ENCODE measurements at regions not wholly inside any gene's neighbourhood (a gene's known extent, or its start where the extent isn't known, plus 50 kb on each side); places are given as distances from the start of the nearest gene placed in this dataset.
"Not testable (repeated sequence)": the region's sequence is repeated elsewhere in the genome, so short reads cannot be mapped to it uniquely, and the experiment has no call there.

- DNase-seq (ENCODE audit: low spot score) = no peak
Observed at GRCh38 chr5:136740228-136740627, 374.9 kb upstream of the TRPC7 start.

- not testable (repeated sequence) for DNase-seq (ENCODE audit: low spot score)
Observed at GRCh38 chr5:136739271-136739670, 373.9 kb upstream of the TRPC7 start.

- DNase-seq (ENCODE audit: low spot score) = no peak
Observed at GRCh38 chr5:136738829-136739228, 373.5 kb upstream of the TRPC7 start.

- no peak for DNase-seq (ENCODE audit: low spot score)
Observed at GRCh38 chr5:136736021-136736420, 370.7 kb upstream of the TRPC7 start.

GRCh38 chr5:136735611-136736010 is 370.3 kb upstream of the TRPC7 start:
- not testable (repeated sequence) for DNase-seq (ENCODE audit: low spot score)

- no peak for DNase-seq (ENCODE audit: low spot score)
Observed at GRCh38 chr5:136734628-136735027, 369.3 kb upstream of the TRPC7 start.

- DNase-seq (ENCODE audit: low spot score) = no peak
Observed at GRCh38 chr5:136732751-136733150, 367.4 kb upstream of the TRPC7 start.

GRCh38 chr5:136731241-136731900 is 366.0 kb upstream of the TRPC7 start:
- DNase-seq (ENCODE audit: low spot score) = no peak

- DNase-seq (ENCODE audit: low spot score) = no peak
Observed at GRCh38 chr5:136730426-136730825, 365.1 kb upstream of the TRPC7 start.

- DNase-seq (ENCODE audit: low spot score) = peak; percentile 54
Observed at GRCh38 chr5:136729901-136730355, 364.6 kb upstream of the TRPC7 start.

GRCh38 chr5:136726506-136726905 is 361.2 kb upstream of the TRPC7 start:
- no peak for DNase-seq (ENCODE audit: low spot score)

- no peak for DNase-seq (ENCODE audit: low spot score)
Observed at GRCh38 chr5:136724161-136724560, 358.8 kb upstream of the TRPC7 start.

GRCh38 chr5:136722581-136722980 is 357.2 kb upstream of the TRPC7 start:
- DNase-seq (ENCODE audit: low spot score) = no peak

- no peak for DNase-seq (ENCODE audit: low spot score)
Observed at GRCh38 chr5:136722086-136722485, 356.7 kb upstream of the TRPC7 start.

GRCh38 chr5:136720674-136721073 is 355.3 kb upstream of the TRPC7 start:
- DNase-seq (ENCODE audit: low spot score) = no peak

GRCh38 chr5:136717917-136718316 is 352.6 kb upstream of the TRPC7 start:
- DNase-seq (ENCODE audit: low spot score) = no peak

- DNase-seq (ENCODE audit: low spot score) = no peak
Observed at GRCh38 chr5:136714286-136714685, 348.9 kb upstream of the TRPC7 start.

- no peak for DNase-seq (ENCODE audit: low spot score)
Observed at GRCh38 chr5:136712628-136713027, 347.3 kb upstream of the TRPC7 start.

GRCh38 chr5:136710834-136711233 is 345.5 kb upstream of the TRPC7 start:
- DNase-seq (ENCODE audit: low spot score) = no peak

- DNase-seq (ENCODE audit: low spot score) = no peak
Observed at GRCh38 chr5:136703706-136704105, 338.4 kb upstream of the TRPC7 start.

GRCh38 chr5:136703036-136703435 is 337.7 kb upstream of the TRPC7 start:
- DNase-seq (ENCODE audit: low spot score) = no peak

- no peak for DNase-seq (ENCODE audit: low spot score)
Observed at GRCh38 chr5:136701191-136701590, 335.8 kb upstream of the TRPC7 start.

- DNase-seq (ENCODE audit: low spot score) = no peak
Observed at GRCh38 chr5:136699651-136700050, 334.3 kb upstream of the TRPC7 start.

- no peak for DNase-seq (ENCODE audit: low spot score)
Observed at GRCh38 chr5:136698970-136699369, 333.6 kb upstream of the TRPC7 start.
